Stimulated activated naive CD8-positive, alpha-beta T cell treated with anti-CD3 and anti-CD28 coated beads, Interleukin-15, Interleukin-2, amounts not matched to agents 100 U/mL and 50 U/mL, for 24 hours (primary cell): ENCODE measurements at regions not wholly inside any gene's neighbourhood (a gene's known extent, or its start where the extent isn't known, plus 50 kb on each side); places are given as distances from the start of the nearest gene placed in this dataset.
"Not testable (repeated sequence)": the region's sequence is repeated elsewhere in the genome, so short reads cannot be mapped to it uniquely, and the experiment has no call there.

ENCODE experiments used
- ATAC-seq: fragments of 150-1000 bp; cut with Tn5 transposase; one replicate; pipeline ENCODE4 v1.10.0; 2021
- DNase-seq: peaks from one replicate; pipeline ENCODE4 v3.0.0; 2021

GRCh38 chr10:58068809-58069208 lies 198.9 kb downstream of the IPMK start:
- ATAC-seq, result no peak

DNA sequence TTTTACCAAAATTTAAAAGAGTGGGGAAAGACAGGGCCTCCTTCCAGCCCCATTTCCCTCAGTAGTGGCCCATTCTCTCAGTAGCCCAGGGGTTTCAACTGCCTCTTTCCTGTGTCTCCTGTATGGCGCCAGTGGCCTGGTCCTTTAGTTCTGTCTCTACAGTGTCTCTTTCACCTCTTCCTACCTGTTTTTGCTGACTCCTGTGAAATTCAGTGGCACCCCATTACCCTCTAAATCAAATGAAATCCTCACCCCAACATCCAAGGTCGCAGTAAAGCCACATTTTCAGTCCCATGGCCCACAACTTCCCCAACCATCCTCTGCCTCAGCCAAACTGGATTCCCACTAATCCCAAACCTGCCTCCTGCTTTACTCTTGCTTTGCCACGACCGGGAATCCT lies 200.7 kb downstream of the IPMK start:
- no peak for ATAC-seq
- no peak for DNase-seq

More at GRCh38 chr10:58068809-58069208, 198.9 kb downstream of the IPMK start:
- no peak for DNase-seq

- ATAC-seq (no peak), DNase-seq (no peak)
These were observed 201.6 kb downstream of the IPMK start for GRCh38 chr10:58066126-58066525.

GRCh38 chr10:58065529-58065815 lies 202.2 kb downstream of the IPMK start:
- ATAC-seq (no peak), DNase-seq (no peak)

GRCh38 chr10:58064714-58065528 lies 202.8 kb downstream of the IPMK start:
- DNase-seq (no peak), ATAC-seq (no peak)

DNA sequence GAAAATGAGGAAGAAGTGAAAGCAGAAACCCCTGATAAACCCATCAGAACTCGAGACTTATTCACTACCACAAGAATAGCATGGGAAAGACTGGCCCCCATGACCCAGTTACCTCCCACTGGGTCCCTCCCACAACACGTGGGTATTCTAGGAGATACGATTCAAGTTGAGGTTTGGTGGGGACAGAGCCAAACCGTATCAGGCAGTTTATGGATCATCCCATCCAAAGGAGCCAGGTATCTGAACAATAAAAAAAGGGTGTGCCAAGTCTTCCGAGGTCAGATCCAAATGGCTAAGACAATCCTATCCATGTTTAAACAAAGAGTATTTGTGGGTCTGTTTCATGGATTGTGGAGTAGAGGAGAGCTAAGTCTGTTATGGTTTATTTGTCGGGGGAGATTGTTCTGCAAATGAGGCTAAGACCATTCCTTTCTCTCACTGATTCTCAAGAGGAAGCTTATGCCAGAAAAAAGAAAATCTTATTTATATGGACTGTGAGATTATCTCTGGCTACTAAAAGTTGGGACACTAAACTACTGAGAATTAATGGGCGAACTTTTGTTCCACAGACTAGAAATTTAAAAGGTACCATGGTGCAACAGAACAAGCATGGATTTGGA lies 203.7 kb downstream of the IPMK start:
- no peak for ATAC-seq
- no peak for DNase-seq

GRCh38 chr10:58058683-58059082 lies 209.0 kb downstream of the IPMK start:
- not testable (repeated sequence) for DNase-seq, ATAC-seq

DNA sequence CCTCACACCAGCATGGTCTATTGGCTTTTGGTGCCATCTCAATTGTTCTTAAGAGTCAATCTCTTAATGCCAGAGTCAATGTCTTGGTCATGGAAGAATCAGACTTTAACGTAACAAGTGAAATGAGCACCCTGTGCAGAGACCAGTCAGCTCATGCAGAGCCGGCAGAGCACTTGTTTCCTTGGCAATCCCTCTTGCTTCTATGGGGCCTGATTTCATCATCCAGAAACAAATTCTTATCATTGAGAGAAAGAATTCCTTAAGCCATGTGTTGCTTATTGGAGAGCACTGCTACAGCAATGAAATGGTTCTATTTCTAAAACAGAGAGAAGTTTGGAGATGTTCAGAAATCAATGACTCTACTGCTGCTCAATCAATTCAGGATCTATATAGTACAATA lies 212.8 kb downstream of the IPMK start:
- DNase-seq (no peak), ATAC-seq (no peak)

DNA sequence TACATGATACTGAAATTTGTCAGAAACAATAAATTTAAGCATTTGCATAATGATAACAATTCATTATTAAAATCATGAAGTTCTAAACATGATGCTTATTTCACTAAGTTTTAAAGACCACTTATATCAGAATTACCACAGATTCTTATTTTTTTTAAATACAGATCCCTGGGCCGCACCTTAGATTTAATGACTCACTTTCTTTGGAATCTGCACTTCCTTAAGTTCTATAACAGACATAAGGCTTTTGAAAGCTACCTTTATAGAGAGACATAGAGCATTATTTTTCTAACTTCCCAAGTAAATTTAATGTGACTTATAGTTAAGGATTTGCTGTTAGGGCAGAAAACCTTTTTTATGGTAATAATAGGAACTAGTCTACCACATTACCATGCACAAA lies 214.9 kb downstream of the IPMK start:
- no peak for ATAC-seq

GRCh38 chr10:58050575-58050974 lies 217.1 kb downstream of the IPMK start:
- DNase-seq, result no peak
- ATAC-seq, result no peak

More for the DNA sequence above, 214.9 kb downstream of the IPMK start:
- no peak for DNase-seq

DNA sequence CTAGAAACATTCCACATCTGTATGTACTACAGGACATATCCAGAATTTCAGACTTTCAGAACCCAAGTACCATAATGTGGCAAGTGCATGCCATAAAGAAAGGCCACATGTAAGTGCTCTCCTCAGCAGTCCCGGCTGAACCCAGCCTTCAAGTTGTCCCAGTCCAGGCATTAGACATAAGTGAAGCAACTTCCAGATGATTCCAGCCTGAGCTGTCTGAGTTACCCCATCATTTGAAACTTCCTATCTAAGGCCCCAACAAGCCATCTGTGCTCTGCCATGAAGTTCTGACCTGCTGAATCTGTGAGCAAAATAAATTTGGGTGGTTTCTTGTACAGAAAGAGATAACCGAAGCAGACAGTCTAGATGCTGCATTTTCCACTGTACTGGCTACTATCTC lies 218.8 kb downstream of the IPMK start:
- ATAC-seq (no peak), DNase-seq (no peak)

- ATAC-seq (no peak), DNase-seq (no peak)
These were observed 223.6 kb downstream of the IPMK start for GRCh38 chr10:58044072-58044471.

- no peak for DNase-seq
- ATAC-seq, result no peak
These were observed 225.8 kb downstream of the IPMK start for GRCh38 chr10:58041901-58042300.

DNA sequence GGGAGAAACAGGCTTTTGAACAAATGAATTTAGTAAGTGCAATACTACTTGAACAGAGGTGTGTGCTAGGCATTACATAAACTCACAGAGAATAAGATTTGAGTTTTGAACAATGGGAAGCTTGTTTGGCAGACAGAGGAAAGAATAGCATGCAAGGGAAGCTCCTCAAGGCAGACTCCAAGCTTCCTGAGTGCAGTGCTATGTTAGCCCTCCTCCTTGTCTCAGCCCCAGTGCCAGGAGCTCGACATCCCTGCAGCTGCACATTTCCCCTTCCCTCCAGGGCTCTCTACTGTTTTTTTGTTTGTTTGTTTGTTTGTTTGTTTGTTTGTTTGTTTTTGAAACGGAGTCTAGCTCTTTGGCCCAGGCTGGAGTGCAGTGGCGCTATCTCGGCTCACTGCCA lies 237.5 kb downstream of the IPMK start:
- ATAC-seq (no peak), DNase-seq (no peak)

DNA sequence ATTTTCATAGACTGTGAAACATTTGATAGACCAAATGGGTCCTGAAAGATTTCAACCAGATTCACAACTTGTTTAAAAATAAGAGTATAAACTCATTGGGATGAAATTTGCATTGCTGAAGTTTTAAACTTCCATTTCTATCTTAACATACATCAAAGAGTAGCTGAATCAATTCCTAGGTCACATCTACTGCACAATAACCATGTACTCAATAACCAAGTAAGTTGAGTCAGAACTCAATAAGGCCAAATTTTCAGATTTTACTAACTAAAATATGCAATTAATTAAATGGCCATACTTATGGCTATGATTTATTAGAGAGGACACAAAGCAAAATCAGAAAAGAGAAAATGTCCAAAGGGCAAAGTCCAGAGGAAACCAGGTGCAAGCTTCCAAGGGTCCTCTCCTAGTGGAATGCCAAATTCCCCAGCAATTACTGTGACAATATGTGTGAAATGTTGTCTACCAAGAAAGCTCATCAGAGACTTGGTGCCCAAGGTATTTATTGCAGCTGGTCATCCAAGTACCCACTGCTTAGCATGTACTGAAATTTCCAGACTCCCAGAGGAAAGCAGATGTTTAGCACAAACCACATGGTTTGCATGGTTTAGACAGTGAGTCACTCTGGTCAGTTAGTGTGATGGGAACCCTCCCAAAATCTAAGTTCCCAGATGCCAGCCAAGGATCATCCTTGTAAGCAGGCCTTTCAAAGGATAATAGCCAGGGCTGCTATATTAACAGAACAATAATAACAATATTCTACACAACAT lies 238.9 kb downstream of the IPMK start:
- ATAC-seq (no peak), DNase-seq (no peak)

GRCh38 chr10:58027426-58027825 lies 240.3 kb downstream of the IPMK start:
- ATAC-seq (no peak), DNase-seq (no peak)

GRCh38 chr10:58026036-58026435 lies 241.7 kb downstream of the IPMK start:
- ATAC-seq (no peak), DNase-seq (no peak)

DNA sequence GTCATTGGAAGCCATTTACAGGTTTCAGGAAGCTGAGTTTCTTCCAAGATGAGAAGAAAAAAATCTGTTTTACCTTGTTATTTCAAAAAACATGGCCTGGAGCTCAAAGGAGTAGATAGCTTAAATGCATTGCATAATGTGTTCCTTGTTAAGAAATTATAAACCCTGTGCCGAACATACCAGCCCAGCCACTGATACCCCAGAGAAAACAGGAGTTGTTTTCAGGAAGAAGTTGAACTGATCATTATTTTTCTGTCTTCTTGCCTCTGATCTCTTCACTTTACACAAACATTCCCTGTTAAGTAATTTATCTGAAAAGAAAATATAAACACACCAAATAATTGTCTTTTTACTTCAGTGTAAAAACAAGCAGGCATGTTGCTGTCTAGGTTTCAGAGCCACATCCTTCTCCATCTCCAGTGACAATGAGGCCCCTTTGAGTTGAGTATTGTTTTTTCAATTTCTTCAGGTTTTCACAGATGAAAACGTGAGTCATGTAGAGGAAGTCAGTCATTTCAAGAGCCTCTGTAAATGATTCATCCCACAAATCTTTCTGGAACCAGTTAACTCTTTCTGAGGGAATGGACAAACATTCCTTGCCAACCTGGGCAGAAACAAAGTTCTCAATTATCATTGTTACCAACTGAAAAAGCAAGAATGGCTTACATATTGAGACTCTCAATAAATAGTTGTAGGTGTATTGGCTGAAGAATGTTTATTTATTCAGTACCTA lies 244.2 kb downstream of the IPMK start:
- no peak for ATAC-seq
- no peak for DNase-seq

- no peak for ATAC-seq
- no peak for DNase-seq
These were observed 247.7 kb downstream of the IPMK start for GRCh38 chr10:58019863-58020537.

DNA sequence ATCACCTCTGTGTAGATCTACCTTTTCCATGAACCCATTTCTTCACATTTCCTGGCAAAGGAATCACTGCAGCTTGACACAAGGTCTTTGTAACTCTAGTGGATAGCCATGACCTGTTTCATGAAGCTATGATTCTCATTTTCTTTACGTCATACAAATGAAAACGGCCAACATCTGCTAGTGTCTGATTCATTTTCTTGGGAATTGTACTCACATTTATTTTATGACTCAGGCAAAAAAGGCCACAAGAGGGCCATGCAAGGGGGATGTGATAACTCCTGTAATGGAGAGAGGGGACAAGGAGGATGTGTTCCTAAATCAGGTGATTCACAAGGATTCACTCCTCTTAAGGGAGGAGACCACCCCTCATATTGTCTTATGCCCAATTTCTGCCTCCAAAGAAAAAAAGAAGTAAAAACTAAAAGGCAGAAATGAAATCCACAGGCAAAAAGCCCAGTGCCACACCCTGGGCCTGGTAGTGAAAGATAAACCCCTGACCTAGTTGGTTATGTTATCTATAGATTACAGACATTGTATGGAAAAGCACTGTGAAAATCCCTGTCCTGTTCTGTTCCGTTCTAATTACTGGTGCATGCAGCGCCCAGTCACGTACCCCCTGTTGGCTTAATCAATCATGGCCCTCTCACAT lies 249.9 kb downstream of the IPMK start:
- ATAC-seq (no peak), DNase-seq (no peak)

- ATAC-seq (no peak), DNase-seq (no peak)
These were observed 251.1 kb downstream of the IPMK start for GRCh38 chr10:58016614-58017013.

DNA sequence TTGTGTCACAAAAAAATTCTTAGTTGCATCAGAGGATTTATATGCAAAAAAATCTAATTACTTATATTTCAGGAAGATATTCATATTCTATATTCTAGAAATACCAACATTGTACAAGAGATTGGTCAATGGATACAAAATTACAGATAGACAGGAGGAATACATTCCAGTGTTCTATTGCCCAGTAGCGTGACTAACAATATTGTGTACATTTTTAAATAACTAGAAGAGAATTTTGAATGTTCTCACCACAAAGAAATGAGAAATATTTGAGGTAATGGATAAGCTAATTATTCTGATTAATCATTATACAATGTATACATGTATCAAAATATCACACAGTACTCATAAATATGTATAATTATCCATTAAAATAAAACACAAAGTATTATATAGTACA lies 253.3 kb downstream of the IPMK start:
- DNase-seq (no peak), ATAC-seq (no peak)
